ENCODE measurements at regions not wholly inside any gene's neighbourhood (a gene's known extent, or its start where the extent isn't known, plus 50 kb on each side); places are given as distances from the start of the nearest gene placed in this dataset.

GRCh38 chr11:116061322-116061721 is 557.1 kb upstream of the CADM1 start:
- TF ChIP-seq CTCF (IDR thresholded peaks at IDR 0.05) (no peak), EZH2 (IDR thresholded peaks at IDR 0.05) (no peak), EZH2phosphoT487 (IDR thresholded peaks at IDR 0.05) (no peak)
